ENCODE measurements at regions not wholly inside any gene's neighbourhood (a gene's known extent, or its start where the extent isn't known, plus 50 kb on each side); places are given as distances from the start of the nearest gene placed in this dataset.
"Not testable (repeated sequence)": the region's sequence is repeated elsewhere in the genome, so short reads cannot be mapped to it uniquely, and the experiment has no call there.

DNA sequence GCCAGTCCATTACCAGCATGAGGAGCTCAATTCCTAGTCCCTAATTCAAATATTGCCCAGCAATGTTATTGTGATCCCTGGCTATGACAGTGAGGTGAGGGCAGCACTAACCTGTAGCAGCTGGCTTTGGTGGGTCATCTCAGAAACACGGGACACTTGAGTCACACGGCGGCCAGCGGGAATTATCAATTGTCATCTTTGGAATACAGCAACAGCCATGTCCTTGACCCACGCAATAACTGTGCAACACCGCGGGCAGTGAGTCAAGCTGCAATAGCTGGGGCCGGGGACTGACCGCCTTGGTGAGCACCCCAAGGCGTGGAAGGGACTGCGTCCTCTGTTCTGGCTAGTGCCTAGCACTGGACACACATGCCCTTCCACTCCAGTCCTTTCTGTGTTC lies 62.5 kb upstream of the ALDH1B1 start:
- Histone ChIP-seq H3K36me3 (no peaks in the 10 kb centered on the region), H3K4me1 (no peaks in the 10 kb centered on the region), H3K4me3 (no peak overlapping the region), H3K27me3 (no peaks in the 10 kb centered on the region), H3K27ac (no peak overlapping the region), H3K9me3 (no peaks in the 10 kb centered on the region)
- ATAC-seq (peak in 1 of 4 donors; percentile 17), DNase-seq (no peak)
- TF ChIP-seq, protein P1, sequence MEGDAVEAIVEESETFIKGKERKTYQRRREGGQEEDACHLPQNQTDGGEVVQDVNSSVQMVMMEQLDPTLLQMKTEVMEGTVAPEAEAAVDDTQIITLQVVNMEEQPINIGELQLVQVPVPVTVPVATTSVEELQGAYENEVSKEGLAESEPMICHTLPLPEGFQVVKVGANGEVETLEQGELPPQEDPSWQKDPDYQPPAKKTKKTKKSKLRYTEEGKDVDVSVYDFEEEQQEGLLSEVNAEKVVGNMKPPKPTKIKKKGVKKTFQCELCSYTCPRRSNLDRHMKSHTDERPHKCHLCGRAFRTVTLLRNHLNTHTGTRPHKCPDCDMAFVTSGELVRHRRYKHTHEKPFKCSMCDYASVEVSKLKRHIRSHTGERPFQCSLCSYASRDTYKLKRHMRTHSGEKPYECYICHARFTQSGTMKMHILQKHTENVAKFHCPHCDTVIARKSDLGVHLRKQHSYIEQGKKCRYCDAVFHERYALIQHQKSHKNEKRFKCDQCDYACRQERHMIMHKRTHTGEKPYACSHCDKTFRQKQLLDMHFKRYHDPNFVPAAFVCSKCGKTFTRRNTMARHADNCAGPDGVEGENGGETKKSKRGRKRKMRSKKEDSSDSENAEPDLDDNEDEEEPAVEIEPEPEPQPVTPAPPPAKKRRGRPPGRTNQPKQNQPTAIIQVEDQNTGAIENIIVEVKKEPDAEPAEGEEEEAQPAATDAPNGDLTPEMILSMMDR (IDR thresholded peaks at IDR 0.05): no peak
- no peak for TF ChIP-seq POLR2A (IDR thresholded peaks at IDR 0.05)
- 84% methylated on average over 5 of the region's 11 CpGs for WGBS (ENCODE audit: insufficient coverage, low coverage, low lambda C conversion rate, missing lambda C conversion rate)
- intact Hi-C loops (cut with DNase I): no loop called here

DNA sequence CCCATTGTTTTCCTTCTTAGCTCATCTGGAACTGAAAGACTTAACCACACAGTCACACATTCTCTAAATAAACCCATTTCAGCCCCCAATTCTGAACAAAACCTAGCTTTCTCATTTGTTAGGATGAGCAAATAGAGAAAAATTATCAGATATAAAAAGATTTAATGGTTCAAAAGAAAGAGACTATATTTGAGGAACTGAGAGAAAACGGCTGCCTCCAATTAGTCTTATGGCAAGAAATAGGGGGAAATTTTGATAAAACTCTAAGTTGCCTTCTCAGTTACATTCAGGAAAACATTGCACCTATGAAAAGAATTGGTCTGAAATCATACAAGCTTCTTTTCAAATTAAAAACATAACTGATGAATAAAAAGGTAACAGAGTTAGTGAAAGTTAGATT lies 63.7 kb upstream of the ALDH1B1 start:
- intact Hi-C loops (cut with DNase I): no loop called here
- no peaks in the 10 kb centered on the region for H3K27me3 ChIP-seq
- WGBS (ENCODE audit: insufficient coverage, low coverage, low lambda C conversion rate, missing lambda C conversion rate): 79% methylated on average over 1 of the region's 1 CpG
- ATAC-seq (no peak), DNase-seq (no peak)
- TF ChIP-seq, protein P1 (IDR thresholded peaks at IDR 0.05): no peak
- no peak for TF ChIP-seq POLR2A (IDR thresholded peaks at IDR 0.05)
- H3K9me3 ChIP-seq: no peaks in the 10 kb centered on the region
- no peak overlapping the region for H3K4me3 ChIP-seq
- H3K36me3 ChIP-seq: no peaks in the 10 kb centered on the region
- H3K4me1 ChIP-seq: no peaks in the 10 kb centered on the region
- H3K27ac ChIP-seq: no peak overlapping the region

DNA sequence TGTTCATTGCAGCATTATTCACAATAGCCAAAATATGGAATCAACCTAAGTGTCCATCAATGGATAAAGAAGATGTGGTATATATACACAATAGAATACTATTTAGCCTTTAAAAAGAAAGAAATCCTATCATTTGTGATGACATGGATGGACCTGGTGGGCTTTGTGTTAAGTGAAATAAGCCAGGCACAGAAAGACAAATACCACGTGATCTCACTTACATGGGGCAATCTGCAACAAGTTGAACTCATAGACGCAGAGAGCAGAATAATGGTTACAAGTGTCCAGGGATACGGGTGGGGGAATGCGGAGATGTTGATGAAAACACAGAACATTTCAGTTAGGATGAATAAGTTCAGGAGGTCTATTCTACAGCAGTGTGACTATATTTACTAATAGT lies 66.4 kb upstream of the ALDH1B1 start:
- DNase-seq: no peak
- Histone ChIP-seq H3K27ac (no peak overlapping the region), H3K27me3 (no peaks in the 10 kb centered on the region), H3K36me3 (no peaks in the 10 kb centered on the region), H3K9me3 (no peaks in the 10 kb centered on the region), H3K4me3 (no peak overlapping the region), H3K4me1 (no peaks in the 10 kb centered on the region)
- 80% methylated on average over 4 of the region's 4 CpGs for WGBS (ENCODE audit: insufficient coverage, low coverage, low lambda C conversion rate, missing lambda C conversion rate)
- intact Hi-C loops (cut with DNase I): no loop called here
- no peak for ATAC-seq
- TF ChIP-seq, protein P1 (IDR thresholded peaks at IDR 0.05): no peak
- TF ChIP-seq POLR2A (IDR thresholded peaks at IDR 0.05): no peak

DNA sequence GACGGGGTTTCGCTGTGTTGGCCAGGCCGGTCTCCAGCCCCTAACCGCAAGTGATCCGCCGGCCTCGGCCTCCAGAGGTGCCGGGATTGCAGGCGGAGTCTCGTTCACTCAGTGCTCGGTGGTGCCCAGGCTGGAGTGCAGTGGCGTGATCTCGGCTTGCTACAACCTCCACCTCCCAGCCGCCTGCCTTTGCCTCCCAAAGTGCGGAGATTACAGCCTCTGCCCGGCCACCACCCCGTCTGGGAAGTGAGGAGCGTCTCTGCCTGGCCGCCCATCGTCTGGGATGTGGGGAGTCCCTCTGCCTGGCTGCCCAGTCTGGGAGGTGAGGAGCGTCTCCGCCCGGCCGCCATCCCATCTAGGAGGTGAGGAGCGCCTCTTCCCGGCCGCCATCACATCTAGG lies 68.3 kb upstream of the ALDH1B1 start:
- H3K9me3 ChIP-seq; intact Hi-C loops (cut with DNase I); DNase-seq; ATAC-seq; H3K4me3 ChIP-seq; H3K4me1 ChIP-seq; H3K27ac ChIP-seq; H3K36me3 ChIP-seq; H3K27me3 ChIP-seq: not testable (repeated sequence)
- no CpG with 5 or more reads among the region's 27 CpGs for WGBS (ENCODE audit: insufficient coverage, low coverage, low lambda C conversion rate, missing lambda C conversion rate)

DNA sequence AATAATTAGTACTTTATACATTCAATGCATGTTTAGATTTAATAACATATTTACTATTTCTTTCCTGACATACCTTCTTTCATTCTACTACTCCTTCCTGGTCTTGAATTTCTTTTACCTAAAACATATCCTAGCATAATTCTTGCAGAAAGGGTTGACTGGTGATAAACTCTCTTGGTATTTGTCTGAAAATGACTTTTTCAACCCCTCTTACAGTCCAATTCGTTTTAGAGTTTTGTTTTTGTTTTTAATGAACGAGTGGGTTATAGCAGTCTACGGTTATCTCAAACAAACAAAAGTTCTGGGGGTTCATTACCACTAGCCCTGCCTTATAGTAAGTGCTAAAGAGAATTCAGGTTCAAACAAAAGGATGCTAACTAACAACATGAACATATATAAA lies 69.6 kb upstream of the ALDH1B1 start:
- WGBS (ENCODE audit: insufficient coverage, low coverage, low lambda C conversion rate, missing lambda C conversion rate): 60% methylated on average over 3 of the region's 3 CpGs
- no peak for ATAC-seq

More for the DNA sequence above, 69.6 kb upstream of the ALDH1B1 start:
- no peak for TF ChIP-seq POLR2A (IDR thresholded peaks at IDR 0.05)
- TF ChIP-seq, protein P1 (IDR thresholded peaks at IDR 0.05): no peak
- Histone ChIP-seq H3K4me3 (no peak overlapping the region), H3K4me1 (no peaks in the 10 kb centered on the region), H3K36me3 (no peaks in the 10 kb centered on the region), H3K9me3 (no peaks in the 10 kb centered on the region), H3K27me3 (no peaks in the 10 kb centered on the region), H3K27ac (no peak overlapping the region)
- intact Hi-C loops (cut with DNase I): no loop called here
- DNase-seq: no peak

All from right lobe of liver (tissue), 6 donors.